Loucy (cell line): ENCODE measurements at regions not wholly inside any gene's neighbourhood (a gene's known extent, or its start where the extent isn't known, plus 50 kb on each side); places are given as distances from the start of the nearest gene placed in this dataset.

Experiments used
- EZH2phosphoT487 ChIP-seq: fragments of 200-600 bp; IDR thresholded peaks from 2 replicates; pipeline ENCODE4 v1.6.1; 2018; ENCODE audit warnings: antibody characterized with exemption, mild to moderate bottlenecking, moderate library complexity, borderline replicate concordance
- TF ChIP-seq, protein P1 (sequence below): fragments of 200-600 bp; sonication (generic); conservative IDR thresholded peaks from 2 replicates; pipeline ENCODE4 v1.5.1; 2014; ENCODE audit warnings: mild to moderate bottlenecking, antibody characterized with exemption, low read length

DNA sequence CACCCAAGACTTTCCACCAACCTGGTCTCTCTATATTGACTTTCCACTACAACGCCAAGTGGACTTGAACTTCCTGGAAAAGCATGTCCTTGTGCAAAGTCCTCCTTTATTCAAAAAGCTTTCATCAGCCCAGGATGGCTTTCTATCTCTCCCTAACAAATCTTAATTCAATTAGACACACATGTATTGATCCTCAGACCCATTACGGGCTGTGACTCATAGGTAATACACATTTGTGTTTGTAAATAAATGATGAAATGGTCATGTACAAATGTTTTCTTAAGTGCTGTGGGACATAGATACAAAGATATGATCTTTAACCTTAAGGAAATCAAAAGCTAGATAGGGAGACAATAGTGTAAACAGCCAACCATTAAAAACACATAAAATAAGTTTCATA lies 1189.7 kb downstream of the EFNB2 start:
- TF ChIP-seq, protein P1, sequence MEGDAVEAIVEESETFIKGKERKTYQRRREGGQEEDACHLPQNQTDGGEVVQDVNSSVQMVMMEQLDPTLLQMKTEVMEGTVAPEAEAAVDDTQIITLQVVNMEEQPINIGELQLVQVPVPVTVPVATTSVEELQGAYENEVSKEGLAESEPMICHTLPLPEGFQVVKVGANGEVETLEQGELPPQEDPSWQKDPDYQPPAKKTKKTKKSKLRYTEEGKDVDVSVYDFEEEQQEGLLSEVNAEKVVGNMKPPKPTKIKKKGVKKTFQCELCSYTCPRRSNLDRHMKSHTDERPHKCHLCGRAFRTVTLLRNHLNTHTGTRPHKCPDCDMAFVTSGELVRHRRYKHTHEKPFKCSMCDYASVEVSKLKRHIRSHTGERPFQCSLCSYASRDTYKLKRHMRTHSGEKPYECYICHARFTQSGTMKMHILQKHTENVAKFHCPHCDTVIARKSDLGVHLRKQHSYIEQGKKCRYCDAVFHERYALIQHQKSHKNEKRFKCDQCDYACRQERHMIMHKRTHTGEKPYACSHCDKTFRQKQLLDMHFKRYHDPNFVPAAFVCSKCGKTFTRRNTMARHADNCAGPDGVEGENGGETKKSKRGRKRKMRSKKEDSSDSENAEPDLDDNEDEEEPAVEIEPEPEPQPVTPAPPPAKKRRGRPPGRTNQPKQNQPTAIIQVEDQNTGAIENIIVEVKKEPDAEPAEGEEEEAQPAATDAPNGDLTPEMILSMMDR, result no peak
- no peak for TF ChIP-seq EZH2phosphoT487
